ENCODE measurements at regions not wholly inside any gene's neighbourhood (a gene's known extent, or its start where the extent isn't known, plus 50 kb on each side); places are given as distances from the start of the nearest gene placed in this dataset.

DNA sequence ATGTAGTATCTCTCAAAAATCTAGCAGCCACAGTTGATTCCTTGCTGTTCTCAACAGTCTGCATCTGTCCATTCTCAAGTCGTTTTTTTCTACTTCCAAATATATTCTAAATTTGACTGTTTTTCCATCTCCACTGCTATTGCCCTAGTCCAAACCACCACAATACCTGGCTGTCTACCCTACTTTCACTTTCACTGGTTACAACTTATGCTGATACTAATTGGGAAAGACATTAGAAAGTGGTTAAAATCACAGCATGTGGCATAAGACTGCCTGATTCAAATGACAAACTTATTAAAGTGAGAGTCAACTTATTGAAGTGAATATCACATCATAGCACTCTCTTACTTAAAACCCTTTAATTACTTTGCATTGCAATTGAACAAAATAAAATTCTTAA is 72.6 kb downstream of the CHST2 start:
- TF ChIP-seq POLR2A (IDR thresholded peaks at IDR 0.05; ENCODE audit: low read length) (no peak), GATA1 (IDR thresholded peaks at IDR 0.05; ENCODE audit: low read depth, low read length) (no peak)
